ENCODE measurements at regions not wholly inside any gene's neighbourhood (a gene's known extent, or its start where the extent isn't known, plus 50 kb on each side); places are given as distances from the start of the nearest gene placed in this dataset.

DNA sequence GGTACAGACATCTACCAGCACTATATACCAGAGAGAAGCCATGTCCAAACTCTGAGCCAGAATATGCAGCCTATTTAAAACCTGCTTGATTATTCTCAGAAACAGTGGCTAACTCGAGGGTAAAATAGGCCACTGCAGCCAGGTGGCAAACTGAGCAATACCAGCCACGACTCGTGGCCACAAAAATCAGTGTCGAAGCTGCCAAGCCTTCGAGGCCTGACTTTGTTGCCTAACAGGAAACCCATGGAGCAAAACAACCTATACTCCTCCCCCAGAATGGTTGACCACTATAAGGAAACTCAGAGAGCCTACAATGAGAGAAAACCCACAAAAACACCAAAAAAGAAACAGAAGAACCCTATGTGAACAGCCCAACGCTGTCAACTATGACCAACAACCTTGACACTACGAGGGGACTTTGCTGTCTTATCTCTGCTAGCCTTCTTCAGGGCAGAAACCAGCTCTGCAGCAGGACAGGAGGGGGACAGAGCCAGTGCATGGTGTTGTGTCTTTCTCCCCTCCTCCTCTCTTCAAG, 133.8 kb downstream of the TMEM174 start:
- TF ChIP-seq POLR2A (IDR thresholded peaks at IDR 0.05; ENCODE audit: low read length) (no peak), GATA1 (IDR thresholded peaks at IDR 0.05; ENCODE audit: low read depth, low read length) (no peak)

Measured in erythroblast (primary cell).